GM12865 (cell line): ENCODE measurements at regions not wholly inside any gene's neighbourhood (a gene's known extent, or its start where the extent isn't known, plus 50 kb on each side); places are given as distances from the start of the nearest gene placed in this dataset.

Experiments used
- DNase-seq: peaks from one replicate; pipeline ENCODE4 v3.0.0; 2010; ENCODE audit warnings: low read depth
- H3K4me3 ChIP-seq: 2 replicates; pipeline ENCODE4 v1.5.1; 2011; ENCODE audit warnings: mild to moderate bottlenecking, low read depth, low read length, control low read depth
- TF ChIP-seq, protein P1 (sequence below): IDR thresholded peaks from 2 replicates; pipeline ENCODE4 v1.5.1; 2011; ENCODE audit warnings: low read length, control low read depth, low read depth, inconsistent platforms; ENCODE audit not compliant: insufficient read depth; ENCODE audit errors: missing control alignments

DNA sequence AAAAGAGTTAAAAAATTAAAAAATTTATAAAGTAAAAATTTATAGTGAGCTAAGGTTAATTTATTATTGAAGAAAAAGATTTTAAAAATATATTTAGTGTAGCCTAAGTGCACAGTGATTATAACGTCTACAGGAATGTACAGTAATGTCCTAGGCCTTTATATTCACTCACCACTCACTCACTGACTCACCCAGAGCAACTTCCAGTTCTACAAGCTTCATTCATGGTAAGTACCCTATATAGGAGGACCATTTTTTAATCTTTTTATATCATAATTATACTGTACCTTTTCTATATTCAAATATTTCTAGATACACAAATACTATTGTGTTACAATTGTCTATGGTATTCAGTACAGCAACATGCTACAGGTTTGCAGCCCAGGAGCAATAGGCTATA is 1623.2 kb downstream of the RPA4 start:
- TF ChIP-seq, protein P1, sequence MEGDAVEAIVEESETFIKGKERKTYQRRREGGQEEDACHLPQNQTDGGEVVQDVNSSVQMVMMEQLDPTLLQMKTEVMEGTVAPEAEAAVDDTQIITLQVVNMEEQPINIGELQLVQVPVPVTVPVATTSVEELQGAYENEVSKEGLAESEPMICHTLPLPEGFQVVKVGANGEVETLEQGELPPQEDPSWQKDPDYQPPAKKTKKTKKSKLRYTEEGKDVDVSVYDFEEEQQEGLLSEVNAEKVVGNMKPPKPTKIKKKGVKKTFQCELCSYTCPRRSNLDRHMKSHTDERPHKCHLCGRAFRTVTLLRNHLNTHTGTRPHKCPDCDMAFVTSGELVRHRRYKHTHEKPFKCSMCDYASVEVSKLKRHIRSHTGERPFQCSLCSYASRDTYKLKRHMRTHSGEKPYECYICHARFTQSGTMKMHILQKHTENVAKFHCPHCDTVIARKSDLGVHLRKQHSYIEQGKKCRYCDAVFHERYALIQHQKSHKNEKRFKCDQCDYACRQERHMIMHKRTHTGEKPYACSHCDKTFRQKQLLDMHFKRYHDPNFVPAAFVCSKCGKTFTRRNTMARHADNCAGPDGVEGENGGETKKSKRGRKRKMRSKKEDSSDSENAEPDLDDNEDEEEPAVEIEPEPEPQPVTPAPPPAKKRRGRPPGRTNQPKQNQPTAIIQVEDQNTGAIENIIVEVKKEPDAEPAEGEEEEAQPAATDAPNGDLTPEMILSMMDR: no peak
- DNase-seq: no peak
- no peak overlapping the region for H3K4me3 ChIP-seq

- TF ChIP-seq, protein P1: no peak
- DNase-seq: no peak
- H3K4me3 ChIP-seq: no peak overlapping the region
These were observed 1630.3 kb downstream of the RPA4 start for GRCh38 chrX:98514032-98514431.

- no peak for DNase-seq
- H3K4me3 ChIP-seq: no peak overlapping the region
These were observed 1632.4 kb downstream of the RPA4 start for GRCh38 chrX:98516120-98516519.

DNA sequence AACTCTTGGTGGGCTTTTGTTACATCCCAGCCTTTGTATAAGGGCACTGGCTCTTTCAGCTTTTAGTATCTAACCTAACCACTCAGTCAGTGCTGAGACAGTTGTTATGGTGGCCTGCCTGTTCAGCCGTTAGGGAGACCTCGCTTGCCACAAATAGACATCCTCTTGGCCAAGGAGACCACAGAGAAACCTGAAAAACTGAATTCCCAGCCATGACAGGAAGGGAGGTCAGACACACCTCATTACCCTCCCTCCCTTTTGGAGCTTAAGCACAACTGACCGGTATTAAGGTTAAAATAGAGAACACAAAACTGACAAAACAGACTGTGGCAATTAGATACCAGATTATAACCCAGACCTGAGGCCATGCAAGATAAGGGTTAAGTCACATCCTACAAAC is 1639.3 kb downstream of the RPA4 start:
- no peak for DNase-seq
- TF ChIP-seq, protein P1: no peak
- H3K4me3 ChIP-seq: no peak overlapping the region

More at GRCh38 chrX:98516120-98516519, 1632.4 kb downstream of the RPA4 start:
- TF ChIP-seq, protein P1: no peak

DNA sequence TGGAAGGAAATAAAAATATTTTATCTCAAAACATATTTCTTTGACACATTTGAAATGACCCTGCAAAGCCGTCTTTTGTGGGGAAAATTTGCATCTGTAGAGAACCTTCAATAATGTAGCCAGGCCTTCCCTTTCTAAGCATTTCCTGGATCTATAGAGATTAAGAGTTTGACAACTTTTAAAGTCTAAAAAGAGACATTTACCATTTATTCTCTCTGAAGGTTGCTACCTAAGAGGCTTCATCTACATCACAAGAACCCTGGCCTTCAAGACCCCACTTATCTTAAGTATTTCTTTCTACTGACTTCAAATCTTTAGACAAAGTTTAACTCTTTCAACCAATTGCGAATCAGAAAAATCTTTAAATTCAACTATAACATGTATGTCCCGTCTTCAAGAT is 1639.8 kb downstream of the RPA4 start:
- no peak for DNase-seq
- TF ChIP-seq, protein P1: no peak

DNA sequence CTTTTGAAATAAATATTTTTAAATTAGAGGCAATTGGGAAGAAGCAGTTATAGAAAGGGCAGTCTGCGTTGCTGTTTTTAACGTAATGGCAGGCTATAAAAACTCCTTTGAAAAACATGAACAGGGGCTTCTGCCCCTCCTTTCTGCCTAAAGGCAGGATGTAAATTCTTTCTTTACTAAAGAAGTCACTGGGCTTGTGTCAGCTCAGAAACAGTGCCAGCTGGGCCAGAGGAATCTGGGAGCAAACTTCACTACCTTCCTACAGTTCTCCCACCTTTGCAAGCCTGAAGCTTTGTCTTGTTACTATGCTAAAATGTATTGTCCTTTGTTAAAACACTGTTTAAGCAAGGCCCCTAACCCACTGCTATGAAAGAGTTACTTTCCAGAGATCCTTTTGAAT is 1664.8 kb downstream of the RPA4 start:
- no peak overlapping the region for H3K4me3 ChIP-seq
- no peak for DNase-seq
- TF ChIP-seq, protein P1: no peak

More for the DNA sequence above, 1639.8 kb downstream of the RPA4 start:
- H3K4me3 ChIP-seq: no peak overlapping the region

- TF ChIP-seq, protein P1: no peak
- no peak for DNase-seq
- no peak overlapping the region for H3K4me3 ChIP-seq
These were observed 1685.1 kb downstream of the RPA4 start for GRCh38 chrX:98568795-98569194.
